Fibroblast of lung (primary cell): ENCODE measurements at regions not wholly inside any gene's neighbourhood (a gene's known extent, or its start where the extent isn't known, plus 50 kb on each side); places are given as distances from the start of the nearest gene placed in this dataset.

ENCODE experiments used
- DNase-seq, 2 donors: peaks; one replicate each; pipeline versions ENCODE4 v3.0.0 to v3.0.0-alpha.2; 2010; ENCODE audit warnings: low read depth in 2 of 2
- H2AFZ ChIP-seq: 2 replicates; pipeline ENCODE4 v1.5.1; 2012; ENCODE audit warnings: low read length, control low read depth, inconsistent platforms
- H3K27ac ChIP-seq: 2 replicates; pipeline ENCODE4 v1.5.1; 2011; ENCODE audit warnings: low read length, control low read depth; ENCODE audit not compliant: insufficient read depth
- H3K27me3 ChIP-seq: 2 replicates; pipeline ENCODE4 v1.5.1; 2011; ENCODE audit warnings: mild to moderate bottlenecking, low read length; ENCODE audit not compliant: control insufficient read depth, insufficient read depth
- H3K36me3 ChIP-seq: 2 replicates; pipeline ENCODE4 v1.5.1; 2011; ENCODE audit warnings: low read length; ENCODE audit not compliant: control insufficient read depth, insufficient read depth
- H3K4me1 ChIP-seq: 2 replicates; pipeline ENCODE4 v1.5.1; 2011; ENCODE audit warnings: low read length; ENCODE audit not compliant: control insufficient read depth, insufficient read depth; ENCODE audit errors: extremely low read depth
- H3K4me2 ChIP-seq: 2 replicates; pipeline ENCODE4 v1.5.1; 2011; ENCODE audit warnings: low read length, control low read depth; ENCODE audit not compliant: insufficient read depth; ENCODE audit errors: extremely low read depth
- H3K4me3 ChIP-seq, 4 experiments: fragments of 200-600 bp in 1 of 4; sonication (generic) in 1 of 4; replicated peaks in 1 of 4; 2 replicates each; pipeline ENCODE4 v1.5.1; 2011 to 2016; ENCODE audit warnings: low read length in 4 of 4, low read depth in 3 of 4, mild to moderate bottlenecking in 3 of 4, control low read depth in 2 of 4, inconsistent platforms in 1 of 4, mixed read lengths in 1 of 4; ENCODE audit not compliant: insufficient read depth in 1 of 4; ENCODE audit errors: control extremely low read depth in 1 of 4
- H3K79me2 ChIP-seq: 2 replicates; pipeline ENCODE4 v1.5.1; 2012; ENCODE audit warnings: mild to moderate bottlenecking, low read length, inconsistent platforms; ENCODE audit not compliant: control insufficient read depth, insufficient read depth
- H3K9ac ChIP-seq: 2 replicates; pipeline ENCODE4 v1.5.1; 2011; ENCODE audit warnings: mild to moderate bottlenecking, low read length, control low read depth; ENCODE audit not compliant: insufficient read depth
- H3K9me3 ChIP-seq: 2 replicates; pipeline ENCODE4 v1.5.1; 2012; ENCODE audit warnings: low read depth, low read length; ENCODE audit not compliant: control insufficient read depth, insufficient read depth
- H4K20me1 ChIP-seq: 2 replicates; pipeline ENCODE4 v1.5.1; 2011; ENCODE audit warnings: low read length; ENCODE audit not compliant: control insufficient read depth, insufficient read depth; ENCODE audit errors: extremely low read depth
- EZH2 ChIP-seq: IDR thresholded peaks from 2 replicates; pipeline ENCODE4 v1.5.1; 2012; ENCODE audit warnings: low read length, control low read depth, mild to moderate bottlenecking; ENCODE audit errors: missing control alignments
- TF ChIP-seq, protein P1 (sequence below), 2 donors: IDR thresholded peaks in 1 of 2; conservative IDR thresholded peaks in 1 of 2; 1 replicate in 1 of 2; 2 replicates in 1 of 2; pipeline ENCODE4 v1.5.1; 2011 to 2012; ENCODE audit warnings: low read length in 2 of 2, control low read depth in 1 of 2, inconsistent platforms in 1 of 2, low read depth in 1 of 2, mild to moderate bottlenecking in 1 of 2

DNA sequence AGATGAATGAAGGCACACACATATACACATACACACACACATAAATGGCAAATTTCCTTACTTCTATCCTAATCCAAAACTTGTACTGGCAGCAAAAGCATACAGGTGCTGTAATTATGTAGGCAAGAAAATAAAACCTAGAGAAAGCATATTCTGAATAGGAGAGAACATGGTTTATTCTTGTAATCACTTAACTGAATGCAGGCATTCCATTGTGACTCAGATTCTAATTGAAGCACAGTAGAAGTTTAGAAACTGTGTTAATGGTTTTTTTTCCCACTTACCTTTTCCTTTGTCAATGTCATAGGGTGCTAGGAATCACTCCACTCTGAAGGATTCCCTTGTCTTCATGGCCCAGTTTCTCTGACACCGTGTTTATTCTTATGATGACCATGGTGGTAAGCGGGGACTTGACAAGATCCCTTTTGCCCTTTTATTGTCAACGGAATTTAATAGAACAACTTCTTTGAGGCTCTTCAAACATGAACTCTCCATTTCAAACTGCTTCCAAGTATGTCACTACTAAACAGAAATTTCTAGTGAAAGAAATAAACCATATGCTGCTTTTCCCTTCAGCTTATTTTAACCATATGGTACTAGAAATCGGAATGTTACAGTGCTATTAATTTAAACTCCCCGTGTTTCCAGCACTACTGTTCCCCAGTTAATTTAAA lies 164.2 kb downstream of the OGFRL1 start:
- Histone ChIP-seq H3K9ac (no peak overlapping the region), H3K27me3 (no peaks in the 10 kb centered on the region), H3K4me3 (no peak overlapping the region), H4K20me1 (no peaks in the 10 kb centered on the region), H3K4me1 (no peaks in the 10 kb centered on the region), H3K27ac (no peak overlapping the region), H3K36me3 (no peaks in the 10 kb centered on the region), H2AFZ (peak overlapping the region; percentile 53), H3K79me2 (no peaks in the 10 kb centered on the region), H3K9me3 (no peaks in the 10 kb centered on the region), H3K4me2 (no peak overlapping the region)
- TF ChIP-seq, protein P1, sequence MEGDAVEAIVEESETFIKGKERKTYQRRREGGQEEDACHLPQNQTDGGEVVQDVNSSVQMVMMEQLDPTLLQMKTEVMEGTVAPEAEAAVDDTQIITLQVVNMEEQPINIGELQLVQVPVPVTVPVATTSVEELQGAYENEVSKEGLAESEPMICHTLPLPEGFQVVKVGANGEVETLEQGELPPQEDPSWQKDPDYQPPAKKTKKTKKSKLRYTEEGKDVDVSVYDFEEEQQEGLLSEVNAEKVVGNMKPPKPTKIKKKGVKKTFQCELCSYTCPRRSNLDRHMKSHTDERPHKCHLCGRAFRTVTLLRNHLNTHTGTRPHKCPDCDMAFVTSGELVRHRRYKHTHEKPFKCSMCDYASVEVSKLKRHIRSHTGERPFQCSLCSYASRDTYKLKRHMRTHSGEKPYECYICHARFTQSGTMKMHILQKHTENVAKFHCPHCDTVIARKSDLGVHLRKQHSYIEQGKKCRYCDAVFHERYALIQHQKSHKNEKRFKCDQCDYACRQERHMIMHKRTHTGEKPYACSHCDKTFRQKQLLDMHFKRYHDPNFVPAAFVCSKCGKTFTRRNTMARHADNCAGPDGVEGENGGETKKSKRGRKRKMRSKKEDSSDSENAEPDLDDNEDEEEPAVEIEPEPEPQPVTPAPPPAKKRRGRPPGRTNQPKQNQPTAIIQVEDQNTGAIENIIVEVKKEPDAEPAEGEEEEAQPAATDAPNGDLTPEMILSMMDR (conservative IDR thresholded peaks at IDR 0.05 in 1 of 2, IDR thresholded peaks at IDR 0.05 in 1 of 2; ENCODE audit: low read depth in 1 of 2, low read length in 2 of 2): no peak
- no peak for TF ChIP-seq EZH2
- DNase-seq: peak in 1 of 2 donors; percentile 28

DNA sequence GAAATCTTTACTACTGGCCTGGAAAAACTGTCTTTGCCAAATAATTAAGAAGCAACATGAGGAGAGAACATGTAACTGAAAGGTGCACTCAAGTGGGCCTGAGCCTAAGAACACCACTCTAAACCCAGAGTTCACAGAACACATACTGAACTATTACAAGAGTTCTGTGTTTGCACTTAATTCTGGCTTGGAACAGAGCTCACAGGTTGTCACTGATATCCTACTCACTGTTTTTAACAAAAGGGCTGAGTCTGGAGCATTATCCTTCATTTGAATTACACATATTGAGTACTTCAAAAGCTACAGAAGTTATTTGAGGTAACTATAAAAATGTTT lies 164.7 kb downstream of the OGFRL1 start:
- H2AFZ ChIP-seq: peak overlapping the region; percentile 24

DNA sequence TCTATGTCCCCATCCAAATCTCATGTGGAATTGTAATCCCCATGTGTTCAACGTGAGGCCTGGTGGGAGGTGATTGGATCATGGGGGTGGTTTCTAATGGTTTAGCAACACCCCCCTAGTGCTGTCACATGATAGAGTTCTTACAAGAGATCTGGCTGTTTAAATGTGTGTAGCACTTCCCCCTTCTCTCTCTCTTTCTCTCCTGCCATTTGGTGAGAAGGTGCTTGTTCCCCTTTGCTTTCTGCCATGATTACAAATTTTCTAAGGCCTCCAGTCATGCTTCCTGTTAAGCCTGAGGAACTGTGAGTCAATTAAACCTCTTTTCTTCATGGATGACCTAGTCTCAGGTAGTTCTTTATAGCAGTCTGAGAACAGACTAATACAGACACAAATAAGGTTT lies 165.4 kb downstream of the OGFRL1 start:
- no peak for DNase-seq
- H3K4me2 ChIP-seq: no peak overlapping the region
- H3K4me1 ChIP-seq: no peaks in the 10 kb centered on the region
- no peak overlapping the region for H3K4me3 ChIP-seq
- H3K27ac ChIP-seq: no peak overlapping the region
- H3K36me3 ChIP-seq: no peaks in the 10 kb centered on the region
- no peaks in the 10 kb centered on the region for H4K20me1 ChIP-seq
- no peaks in the 10 kb centered on the region for H3K27me3 ChIP-seq
- H3K79me2 ChIP-seq: no peaks in the 10 kb centered on the region
- H2AFZ ChIP-seq: no peak overlapping the region
- TF ChIP-seq, protein P1 (conservative IDR thresholded peaks at IDR 0.05 in 1 of 2, IDR thresholded peaks at IDR 0.05 in 1 of 2; ENCODE audit: low read depth in 1 of 2, low read length in 2 of 2): no peak
- no peak for TF ChIP-seq EZH2
- H3K9ac ChIP-seq: no peak overlapping the region
- no peaks in the 10 kb centered on the region for H3K9me3 ChIP-seq

More for the DNA sequence above, 164.7 kb downstream of the OGFRL1 start:
- H4K20me1 ChIP-seq: no peaks in the 10 kb centered on the region
- no peaks in the 10 kb centered on the region for H3K27me3 ChIP-seq
- H3K36me3 ChIP-seq: no peaks in the 10 kb centered on the region
- no peak overlapping the region for H3K27ac ChIP-seq
- no peak for DNase-seq
- no peak for TF ChIP-seq EZH2
- no peak overlapping the region for H3K4me2 ChIP-seq
- H3K4me1 ChIP-seq: no peaks in the 10 kb centered on the region
- no peaks in the 10 kb centered on the region for H3K79me2 ChIP-seq
- H3K4me3 ChIP-seq: no peak overlapping the region
- H3K9me3 ChIP-seq: no peaks in the 10 kb centered on the region
- H3K9ac ChIP-seq: no peak overlapping the region
